Large intestine (tissue), 3 donors: ENCODE measurements at regions not wholly inside any gene's neighbourhood (a gene's known extent, or its start where the extent isn't known, plus 50 kb on each side); places are given as distances from the start of the nearest gene placed in this dataset.

ENCODE experiments used
- DNase-seq, 2 donors: peaks; one replicate each; pipeline versions ENCODE4 v3.0.0 to v3.0.0-alpha.2; 2013
- H3K27ac ChIP-seq: one replicate; pipeline ENCODE4 v1.5.1; 2013; ENCODE audit warnings: low read length
- H3K27me3 ChIP-seq: 2 replicates; pipeline ENCODE4 v1.6.1; 2013; ENCODE audit warnings: low read length; ENCODE audit not compliant: control insufficient read depth, insufficient read depth
- H3K36me3 ChIP-seq: 2 replicates; pipeline ENCODE4 v1.6.1; 2013; ENCODE audit warnings: low read length; ENCODE audit not compliant: control insufficient read depth, insufficient read depth
- H3K4me1 ChIP-seq: one replicate; pipeline ENCODE4 v1.6.1; 2013; ENCODE audit warnings: low read length; ENCODE audit not compliant: control insufficient read depth, insufficient read depth
- H3K4me3 ChIP-seq: one replicate; pipeline ENCODE4 v1.5.1; 2013; ENCODE audit warnings: low read length
- H3K9me3 ChIP-seq: one replicate; pipeline ENCODE4 v1.6.1; 2013; ENCODE audit warnings: mild to moderate bottlenecking, low read depth, low read length, moderate library complexity; ENCODE audit not compliant: control insufficient read depth
- WGBS: methylation state at CpG from one replicate; pipeline ENCODE4 v1.1.5; 2013; ENCODE audit warnings: low lambda C conversion rate; ENCODE audit not compliant: insufficient coverage; 5-methylcytosine and 5-hydroxymethylcytosine counted together

DNA sequence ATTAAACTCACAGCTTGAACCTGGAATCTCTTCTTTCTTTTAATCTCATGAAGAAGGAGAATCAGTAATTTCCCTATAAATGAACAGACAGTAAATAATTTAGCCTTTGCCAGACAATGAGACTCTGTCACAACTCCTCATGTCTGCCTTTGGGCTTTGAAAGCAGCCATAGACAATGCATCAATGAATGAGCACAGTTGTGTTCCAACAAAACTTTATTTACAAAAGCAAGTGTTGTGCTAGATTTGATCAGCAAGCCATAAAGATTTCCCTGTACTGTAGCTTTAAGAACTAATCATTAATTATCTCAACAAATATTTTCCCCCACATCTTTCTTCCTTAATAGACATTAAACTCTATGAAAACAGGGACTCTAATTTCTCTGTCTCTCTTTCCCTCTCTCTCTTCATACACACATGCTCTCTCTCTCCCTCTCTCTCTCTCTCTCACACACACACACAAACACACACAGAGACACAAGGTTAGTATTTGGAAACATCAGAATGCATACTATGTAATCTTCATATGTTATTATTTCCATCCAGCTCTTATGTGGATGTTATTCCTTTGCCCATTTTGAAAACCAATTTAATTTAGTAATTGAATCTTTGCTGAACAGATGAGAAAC, 1209.8 kb upstream of the CDH6 start:
- Histone ChIP-seq H3K27me3 (no peaks in the 10 kb centered on the region), H3K36me3 (no peaks in the 10 kb centered on the region), H3K4me1 (no peaks in the 10 kb centered on the region), H3K4me3 (no peak overlapping the region), H3K27ac (no peak overlapping the region), H3K9me3 (no peaks in the 10 kb centered on the region)
- no peak for DNase-seq

GRCh38 chr5:29982457-29982856, 1211.0 kb upstream of the CDH6 start:
- Histone ChIP-seq H3K9me3 (no peaks in the 10 kb centered on the region), H3K4me3 (no peak overlapping the region), H3K36me3 (no peaks in the 10 kb centered on the region), H3K27ac (no peak overlapping the region), H3K27me3 (no peaks in the 10 kb centered on the region), H3K4me1 (no peaks in the 10 kb centered on the region)
- no CpG with 5 or more reads among the region's 1 CpG for WGBS
- DNase-seq = no peak

- Histone ChIP-seq H3K9me3 (no peaks in the 10 kb centered on the region), H3K4me3 (no peak overlapping the region), H3K36me3 (no peaks in the 10 kb centered on the region), H3K27ac (no peak overlapping the region), H3K27me3 (no peaks in the 10 kb centered on the region), H3K4me1 (no peaks in the 10 kb centered on the region)
- DNase-seq = no peak
- WGBS = no CpG with 5 or more reads among the region's 3 CpGs
Observed at GRCh38 chr5:29972597-29972996, 1220.9 kb upstream of the CDH6 start.

DNA sequence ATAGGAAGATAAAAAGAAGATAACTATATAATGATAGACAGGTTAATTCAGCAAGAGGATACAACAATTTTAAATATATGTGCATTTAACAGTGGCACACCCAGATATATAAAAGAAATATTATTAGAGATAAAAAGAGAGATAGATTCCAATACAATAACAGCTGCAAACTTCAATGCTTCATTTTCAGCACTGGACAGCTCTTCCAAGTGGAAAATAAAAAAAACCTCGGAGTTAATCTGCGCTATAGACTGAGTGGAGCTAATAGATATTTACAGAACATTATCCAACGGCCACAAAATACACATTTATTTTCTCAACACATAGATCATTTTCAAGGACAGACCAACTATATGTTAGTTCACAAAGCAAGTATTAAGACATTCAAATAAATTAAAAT, 1229.5 kb upstream of the CDH6 start:
- WGBS = no CpG with 5 or more reads among the region's 3 CpGs
- H3K4me1 ChIP-seq = no peaks in the 10 kb centered on the region

DNA sequence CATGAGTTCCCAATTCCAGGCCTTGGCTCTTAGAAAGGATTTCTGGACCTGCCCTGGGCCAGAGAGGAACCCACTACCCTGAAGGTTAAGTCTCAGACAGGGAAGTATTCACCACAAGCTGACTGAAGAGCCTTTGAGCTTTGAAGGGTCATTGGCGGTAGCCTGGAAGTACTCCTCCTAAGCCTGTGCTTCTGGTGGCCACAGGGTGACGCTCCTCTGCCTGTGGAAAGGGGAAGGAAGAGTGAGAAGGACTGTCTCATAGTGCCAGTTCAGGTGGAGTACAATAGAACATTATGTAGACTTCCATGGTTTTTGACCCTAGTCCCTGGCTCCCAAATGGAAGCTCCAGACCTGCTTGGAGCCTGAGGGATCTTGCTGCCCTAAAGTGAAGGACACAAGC, 1233.2 kb upstream of the CDH6 start:
- no peaks in the 10 kb centered on the region for H3K9me3 ChIP-seq
- no peak overlapping the region for H3K4me3 ChIP-seq
- H3K36me3 ChIP-seq = no peaks in the 10 kb centered on the region
- H3K27me3 ChIP-seq = no peaks in the 10 kb centered on the region
- H3K4me1 ChIP-seq = no peaks in the 10 kb centered on the region
- DNase-seq = no peak
- no CpG with 5 or more reads among the region's 2 CpGs for WGBS
- H3K27ac ChIP-seq = no peak overlapping the region

More for the DNA sequence above, 1229.5 kb upstream of the CDH6 start:
- DNase-seq = no peak
- Histone ChIP-seq H3K36me3 (no peaks in the 10 kb centered on the region), H3K4me3 (no peak overlapping the region), H3K27ac (no peak overlapping the region), H3K27me3 (no peaks in the 10 kb centered on the region), H3K9me3 (no peaks in the 10 kb centered on the region)

GRCh38 chr5:29950416-29951145, 1242.9 kb upstream of the CDH6 start:
- 100% methylated on average over 1 of the region's 2 CpGs for WGBS
- Histone ChIP-seq H3K27me3 (no peaks in the 10 kb centered on the region), H3K27ac (no peak overlapping the region), H3K4me3 (no peak overlapping the region), H3K4me1 (no peaks in the 10 kb centered on the region), H3K9me3 (no peaks in the 10 kb centered on the region), H3K36me3 (no peaks in the 10 kb centered on the region)
- DNase-seq = no peak

DNA sequence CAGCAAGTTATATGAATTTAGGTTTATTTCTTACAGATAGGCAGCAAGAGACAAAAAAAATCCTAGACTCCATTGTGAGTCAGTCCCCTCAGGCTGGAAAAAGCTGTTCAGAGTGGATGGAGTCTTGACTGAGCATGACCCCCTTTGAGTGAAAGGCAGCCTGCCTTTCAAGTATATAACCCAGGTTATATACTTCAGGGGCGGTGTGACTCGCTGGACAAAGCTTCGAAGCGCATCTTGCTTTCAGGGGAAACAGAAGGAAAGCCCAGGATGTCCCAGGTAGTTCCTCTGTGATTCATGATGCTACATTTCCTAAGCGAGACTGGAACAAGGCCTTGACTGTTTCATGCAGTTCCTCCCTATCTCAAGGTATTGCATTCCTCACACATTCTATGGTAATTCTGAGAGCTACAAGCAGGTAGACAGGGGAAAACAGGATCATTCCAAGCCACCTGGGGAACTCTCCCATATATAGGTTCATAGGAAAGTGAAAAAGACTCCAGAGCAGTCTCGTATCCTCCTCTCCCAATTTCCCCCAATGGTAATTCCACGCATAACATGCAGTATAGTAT, 1244.1 kb upstream of the CDH6 start:
- no peak overlapping the region for H3K4me3 ChIP-seq
- H3K36me3 ChIP-seq = no peaks in the 10 kb centered on the region
- no peaks in the 10 kb centered on the region for H3K27me3 ChIP-seq
- 100% methylated on average over 1 of the region's 7 CpGs for WGBS
- no peaks in the 10 kb centered on the region for H3K4me1 ChIP-seq
- H3K9me3 ChIP-seq = no peaks in the 10 kb centered on the region
- H3K27ac ChIP-seq = no peak overlapping the region
- no peak for DNase-seq

- Histone ChIP-seq H3K4me1 (no peaks in the 10 kb centered on the region), H3K36me3 (no peaks in the 10 kb centered on the region), H3K4me3 (no peak overlapping the region), H3K27ac (no peak overlapping the region), H3K27me3 (no peaks in the 10 kb centered on the region), H3K9me3 (no peaks in the 10 kb centered on the region)
- no CpG with 5 or more reads among the region's 2 CpGs for WGBS
- no peak for DNase-seq
Observed at GRCh38 chr5:29944327-29944726, 1249.2 kb upstream of the CDH6 start.

GRCh38 chr5:29942089-29942488, 1251.4 kb upstream of the CDH6 start:
- WGBS = 87% methylated on average over 2 of the region's 3 CpGs
- H3K27ac ChIP-seq = no peak overlapping the region
- no peaks in the 10 kb centered on the region for H3K4me1 ChIP-seq
- no peak for DNase-seq
- no peaks in the 10 kb centered on the region for H3K9me3 ChIP-seq
- H3K36me3 ChIP-seq = no peaks in the 10 kb centered on the region
- H3K4me3 ChIP-seq = no peak overlapping the region
- H3K27me3 ChIP-seq = no peaks in the 10 kb centered on the region

GRCh38 chr5:29939988-29940387, 1253.5 kb upstream of the CDH6 start:
- no peak overlapping the region for H3K27ac ChIP-seq
- no peaks in the 10 kb centered on the region for H3K4me1 ChIP-seq
- no peaks in the 10 kb centered on the region for H3K27me3 ChIP-seq
- no peak for DNase-seq
- no peaks in the 10 kb centered on the region for H3K36me3 ChIP-seq
- WGBS = no CpG with 5 or more reads among the region's 1 CpG
- H3K9me3 ChIP-seq = no peaks in the 10 kb centered on the region
- H3K4me3 ChIP-seq = no peak overlapping the region

DNA sequence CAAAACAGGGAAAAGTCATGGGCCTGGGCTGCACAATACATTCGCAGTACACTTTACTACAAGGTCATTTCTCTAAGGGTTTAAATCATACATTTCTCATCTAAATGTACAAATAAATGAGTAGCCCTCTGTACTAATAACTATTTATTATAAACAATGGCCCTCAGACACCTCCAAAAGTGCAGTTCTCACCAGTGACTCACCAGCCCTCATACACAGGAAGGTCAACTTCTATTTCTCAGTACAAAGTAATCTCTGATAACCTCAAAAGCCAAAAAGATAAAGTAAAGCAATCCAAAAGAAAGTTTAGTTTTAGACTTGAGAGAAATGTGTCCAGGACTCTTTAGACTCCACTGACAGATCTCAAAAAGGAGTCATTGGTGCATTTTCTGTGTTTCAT, 1258.1 kb upstream of the CDH6 start:
- no peak overlapping the region for H3K27ac ChIP-seq
- no peak for DNase-seq
- no peaks in the 10 kb centered on the region for H3K9me3 ChIP-seq
- no peaks in the 10 kb centered on the region for H3K27me3 ChIP-seq
- H3K4me1 ChIP-seq = no peaks in the 10 kb centered on the region
- no peaks in the 10 kb centered on the region for H3K36me3 ChIP-seq
- H3K4me3 ChIP-seq = no peak overlapping the region
- no CpG with 5 or more reads among the region's 1 CpG for WGBS
